NCI-H146 treated with DMSO at 0.1 percent for 48 hours (cell line): ENCODE measurements at regions not wholly inside any gene's neighbourhood (a gene's known extent, or its start where the extent isn't known, plus 50 kb on each side); places are given as distances from the start of the nearest gene placed in this dataset.

ENCODE experiments used
- DNase-seq: peaks from one replicate; lab custom pipeline; 2025; ENCODE audit not compliant: unreplicated experiment; lab: John Stamatoyannopoulos, UW

DNA sequence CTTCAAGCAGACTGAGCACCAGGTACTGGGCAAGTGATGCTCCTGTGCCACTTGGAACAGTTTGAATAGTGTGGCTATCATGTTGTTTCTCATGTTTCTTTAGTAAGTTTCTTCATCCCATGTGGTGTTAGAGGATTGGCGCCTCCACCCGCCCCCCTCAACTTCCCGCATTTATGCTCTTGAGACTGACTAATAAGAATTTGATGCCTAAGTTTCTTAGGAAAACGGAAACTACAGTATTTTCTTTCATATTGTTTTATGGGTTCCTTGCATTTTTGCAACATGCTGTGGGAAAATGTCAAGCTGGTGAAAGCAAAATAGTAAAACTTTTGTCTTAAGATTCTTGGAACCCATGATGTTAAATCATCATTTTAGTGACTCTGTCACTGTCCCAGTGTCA, 101.2 kb upstream of the SLC4A4 start:
- DNase-seq = no peak

GRCh38 chr4:71239365-71239764, 99.5 kb upstream of the SLC4A4 start:
- DNase-seq = no peak

DNA sequence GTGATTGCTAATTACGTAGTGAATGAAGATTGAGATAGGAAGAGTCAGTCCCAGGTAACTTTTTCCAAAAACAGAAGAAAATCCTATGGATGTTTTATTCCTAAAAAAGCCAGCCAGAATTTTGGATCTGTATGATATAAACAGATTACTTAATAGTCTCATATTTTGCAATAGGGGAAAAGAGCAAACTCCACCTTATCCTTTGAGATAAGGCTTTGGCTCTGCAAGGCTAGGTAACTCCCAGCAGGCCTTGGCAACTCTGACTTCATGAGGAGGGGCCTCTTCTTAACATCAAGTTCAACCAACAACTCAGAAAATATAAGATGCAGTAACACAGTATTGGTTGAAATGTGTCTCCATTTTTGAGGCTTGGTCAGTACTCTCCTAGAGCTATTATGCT, 98.7 kb upstream of the SLC4A4 start:
- no peak for DNase-seq

DNA sequence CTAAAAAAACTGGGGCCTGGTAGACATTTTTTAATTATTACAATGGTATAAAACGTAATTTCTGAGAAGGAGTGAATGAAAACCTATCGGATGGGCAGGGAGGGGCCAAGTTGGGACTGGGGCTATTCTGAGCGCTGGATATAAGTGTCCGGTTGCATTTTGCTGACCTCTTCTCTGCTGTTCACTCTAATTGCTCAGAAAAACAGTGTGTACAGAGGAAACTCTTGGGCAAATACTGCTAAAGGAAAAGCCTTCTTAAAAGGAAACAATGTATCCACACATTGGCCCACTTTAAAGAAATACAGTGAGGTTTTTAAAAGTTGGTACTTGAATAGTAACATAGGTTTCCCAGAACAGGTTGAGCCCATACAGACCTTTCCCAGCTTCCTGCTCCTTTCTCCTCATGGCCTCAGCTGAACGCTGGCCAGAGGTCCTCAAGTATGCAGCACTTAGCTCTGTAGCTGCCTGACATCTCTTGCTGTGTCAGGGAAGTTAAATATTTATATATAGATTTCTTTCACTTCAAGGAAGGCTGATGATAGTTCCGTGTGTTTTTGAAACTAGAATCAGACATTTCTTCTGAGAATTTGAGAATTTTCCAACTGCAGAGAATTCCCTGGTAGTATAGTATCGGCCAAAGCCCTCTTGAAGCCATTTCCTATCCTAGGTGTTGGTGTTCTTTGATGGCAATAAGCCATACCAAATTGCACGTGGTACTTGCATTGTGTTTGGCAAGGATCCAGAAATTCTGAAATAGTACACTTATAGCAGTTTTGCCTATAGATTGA, 97.1 kb upstream of the SLC4A4 start:
- DNase-seq = no peak

GRCh38 chr4:71243091-71243833, 95.6 kb upstream of the SLC4A4 start:
- no peak for DNase-seq

DNA sequence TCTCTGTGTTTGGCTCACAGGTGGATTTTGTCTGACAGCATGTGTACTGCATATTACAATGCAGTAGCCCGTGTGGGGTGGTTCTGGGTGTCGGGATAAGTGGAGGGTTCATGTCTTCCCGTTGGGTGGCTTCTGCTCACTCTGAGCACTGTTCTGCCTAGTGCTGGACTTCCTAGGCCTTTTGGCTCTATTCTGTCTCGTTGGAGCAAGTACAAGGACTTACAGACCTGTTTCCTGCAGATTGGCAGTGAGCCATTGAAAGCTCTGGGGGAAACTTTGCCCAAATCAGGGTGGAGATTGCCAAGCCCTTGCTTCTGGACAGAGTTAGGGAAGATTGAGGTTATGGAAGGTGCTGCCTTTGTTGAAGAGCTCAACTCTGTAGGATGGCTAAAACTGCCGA, 91.1 kb upstream of the SLC4A4 start:
- DNase-seq = no peak

DNA sequence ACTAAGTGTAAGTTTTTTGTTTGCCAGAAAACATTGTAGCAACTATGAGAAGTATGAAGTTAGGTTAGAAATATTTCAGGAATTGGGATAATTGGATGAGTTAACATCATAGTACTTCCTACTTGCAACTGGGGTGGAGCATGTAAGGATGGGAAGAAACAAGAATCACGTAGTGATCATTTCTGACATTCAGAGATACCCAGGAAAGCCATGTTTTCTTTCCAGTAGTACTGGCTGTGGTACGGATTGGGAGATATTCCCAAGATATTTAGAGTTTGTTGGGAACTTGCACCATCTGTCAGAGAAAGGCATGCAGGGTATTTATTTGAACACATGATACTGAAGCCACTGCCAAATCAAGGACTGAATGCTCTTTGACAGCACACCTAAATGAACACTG, 87.6 kb upstream of the SLC4A4 start:
- no peak for DNase-seq

- DNase-seq = no peak
Observed at GRCh38 chr4:71253545-71253944, 85.3 kb upstream of the SLC4A4 start.

- no peak for DNase-seq
Observed at GRCh38 chr4:71254451-71255012, 84.3 kb upstream of the SLC4A4 start.

DNA sequence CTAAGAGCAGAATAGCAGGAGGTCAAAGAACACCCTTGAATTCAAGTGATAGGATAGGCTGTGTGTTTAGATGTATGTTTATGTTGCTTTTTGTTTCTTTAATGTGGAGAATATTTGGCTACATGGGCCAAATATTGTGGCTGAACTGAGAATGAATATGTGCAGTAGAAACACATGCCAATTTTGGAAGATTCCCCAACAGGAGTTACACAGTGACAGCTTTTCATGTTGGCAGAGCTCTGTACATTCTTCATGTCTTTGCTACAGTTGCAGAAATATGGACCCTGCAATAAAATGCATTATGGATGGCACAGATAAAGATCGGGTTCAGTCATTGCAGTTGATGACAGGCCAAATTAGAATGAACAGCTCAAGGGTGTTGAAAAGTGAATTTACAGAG, 82.8 kb upstream of the SLC4A4 start:
- no peak for DNase-seq

DNA sequence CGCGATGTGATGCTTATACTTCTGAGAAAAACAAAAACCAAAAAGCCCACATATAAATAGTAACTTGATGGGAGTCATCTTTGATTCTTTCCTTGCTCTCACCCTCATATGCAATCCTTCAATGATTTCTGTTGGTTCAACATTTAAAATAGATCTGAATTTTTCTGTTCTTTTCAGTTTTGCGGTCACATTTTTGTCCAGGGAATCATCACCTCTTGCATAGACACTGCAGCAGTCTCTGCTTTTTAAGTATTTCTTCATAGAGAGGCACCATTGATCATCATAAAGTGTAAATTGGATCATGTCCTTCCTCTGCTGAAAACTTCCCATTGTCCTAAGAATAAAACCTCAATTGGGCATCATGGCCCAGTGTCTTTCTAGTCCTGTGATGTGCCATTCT, 81.1 kb upstream of the SLC4A4 start:
- no peak for DNase-seq

- no peak for DNase-seq
Observed at GRCh38 chr4:71258323-71258722, 80.5 kb upstream of the SLC4A4 start.

- no peak for DNase-seq
Observed at GRCh38 chr4:71259280-71259679, 79.5 kb upstream of the SLC4A4 start.

DNA sequence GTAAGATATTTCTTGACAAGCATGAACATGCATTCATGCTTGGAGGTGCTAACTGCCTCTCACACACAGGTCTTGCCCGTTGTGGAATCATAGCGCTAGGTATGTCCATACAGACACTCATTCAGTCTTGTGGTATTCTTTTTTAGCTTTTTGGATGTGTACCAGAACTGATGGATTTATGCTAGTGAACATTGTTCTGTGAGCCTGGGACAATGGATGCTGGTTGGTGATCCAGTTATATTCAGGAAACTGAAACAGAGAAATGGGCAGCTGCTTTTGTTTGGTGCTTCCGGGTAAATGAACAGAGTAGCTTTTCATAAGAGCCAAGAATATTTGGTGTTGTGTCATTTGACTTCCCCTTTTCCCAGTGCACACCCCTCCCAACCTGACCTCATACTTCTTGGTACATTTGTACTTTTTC, 78.9 kb upstream of the SLC4A4 start:
- DNase-seq = no peak

DNA sequence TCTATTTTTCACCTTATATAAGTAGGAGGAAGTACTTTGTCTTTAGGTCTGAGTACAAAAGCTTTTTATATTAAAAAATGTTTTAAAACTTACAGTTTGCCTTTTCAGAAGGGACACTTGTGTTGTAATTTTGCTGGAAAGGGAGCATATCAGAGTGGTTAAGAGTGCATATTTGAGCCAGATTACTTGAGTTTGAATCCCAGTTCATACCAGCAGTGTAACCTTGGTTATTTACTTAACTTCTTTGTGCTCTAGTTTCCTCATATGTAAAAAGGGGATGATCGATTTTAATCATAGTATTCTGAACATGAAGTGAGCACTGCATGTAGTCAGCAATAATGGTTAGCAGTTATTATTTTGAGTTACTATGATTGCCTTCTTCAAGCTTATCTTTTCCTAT, 78.3 kb upstream of the SLC4A4 start:
- DNase-seq = no peak

DNA sequence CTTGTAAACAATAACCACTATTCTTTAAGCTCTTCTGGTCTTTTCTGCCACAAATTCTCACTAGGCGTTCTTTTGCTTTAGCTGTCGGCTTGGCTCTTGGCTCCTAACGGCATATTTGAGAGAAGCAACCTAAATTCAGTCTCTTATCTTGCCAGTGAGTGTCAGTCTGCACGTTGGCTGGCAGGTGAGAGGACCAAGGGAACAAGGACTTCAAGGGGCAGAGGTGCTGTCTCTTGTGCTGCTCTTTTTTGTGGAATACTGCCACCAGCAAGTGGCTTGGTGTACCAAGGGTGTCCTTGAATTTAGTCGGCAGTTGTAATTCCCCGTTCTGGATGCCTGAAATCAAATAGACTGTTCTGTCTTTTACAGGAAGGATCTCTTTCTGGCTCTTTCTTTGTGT, 77.8 kb upstream of the SLC4A4 start:
- DNase-seq = no peak

GRCh38 chr4:71261633-71262121, 77.1 kb upstream of the SLC4A4 start:
- no peak for DNase-seq

GRCh38 chr4:71262161-71262560, 76.7 kb upstream of the SLC4A4 start:
- no peak for DNase-seq

DNA sequence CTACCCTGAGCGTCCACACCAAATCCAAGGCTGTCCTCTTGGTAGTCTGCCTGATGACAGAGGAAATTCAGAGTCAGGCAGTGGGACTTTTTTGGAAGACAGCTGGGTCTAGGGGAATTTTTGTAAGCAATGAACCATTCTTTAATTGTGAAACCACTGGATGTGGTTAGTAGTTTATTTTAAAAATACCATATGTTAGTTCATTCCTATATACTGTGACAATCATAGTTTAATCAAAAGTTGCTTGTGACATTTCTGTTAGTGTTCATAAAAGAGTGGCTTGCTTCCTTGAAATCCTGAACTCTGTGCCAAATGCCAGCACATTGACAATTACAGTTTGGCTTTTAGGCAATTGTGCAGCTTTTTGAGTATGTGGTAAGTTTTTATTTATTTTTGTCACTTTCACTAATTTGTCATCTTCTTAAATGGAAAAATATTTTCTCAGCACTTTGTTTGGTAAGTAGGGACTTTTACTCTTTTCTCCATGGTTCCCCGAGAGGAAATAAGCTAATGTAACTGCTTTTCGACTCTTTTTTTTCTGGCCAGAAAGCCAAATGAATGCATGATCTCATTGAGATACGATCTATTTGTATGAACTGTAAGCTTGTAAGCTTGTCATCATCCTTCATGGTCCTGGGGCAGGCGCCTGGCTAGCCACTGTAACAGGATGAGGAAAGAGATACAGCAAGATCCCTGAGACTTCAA, 72.6 kb upstream of the SLC4A4 start:
- DNase-seq = no peak

- no peak for DNase-seq
Observed at GRCh38 chr4:71267244-71267643, 71.6 kb upstream of the SLC4A4 start.

- no peak for DNase-seq
Observed at GRCh38 chr4:71268166-71268565, 70.7 kb upstream of the SLC4A4 start.

GRCh38 chr4:71269233-71269632, 69.6 kb upstream of the SLC4A4 start:
- no peak for DNase-seq
